A673 (cell line): ENCODE measurements at regions not wholly inside any gene's neighbourhood (a gene's known extent, or its start where the extent isn't known, plus 50 kb on each side); places are given as distances from the start of the nearest gene placed in this dataset.

Source experiments
- EZH2 ChIP-seq: fragments of 200-600 bp; sonication (generic); IDR thresholded peaks from 2 replicates; pipeline ENCODE4 v1.6.1; 2017; ENCODE audit warnings: borderline replicate concordance, low read depth, mild to moderate bottlenecking, mixed read lengths, antibody characterized with exemption, low read length; ENCODE audit not compliant: poor library complexity, severe bottlenecking
- TF ChIP-seq, protein P1 (sequence below): fragments of 300-800, 200-600 bp; sonication (generic); conservative IDR thresholded peaks from 2 replicates; pipeline ENCODE4 v1.5.1; 2017; ENCODE audit warnings: low read depth, mild to moderate bottlenecking, antibody characterized with exemption, low read length, moderate library complexity, mixed read lengths

DNA sequence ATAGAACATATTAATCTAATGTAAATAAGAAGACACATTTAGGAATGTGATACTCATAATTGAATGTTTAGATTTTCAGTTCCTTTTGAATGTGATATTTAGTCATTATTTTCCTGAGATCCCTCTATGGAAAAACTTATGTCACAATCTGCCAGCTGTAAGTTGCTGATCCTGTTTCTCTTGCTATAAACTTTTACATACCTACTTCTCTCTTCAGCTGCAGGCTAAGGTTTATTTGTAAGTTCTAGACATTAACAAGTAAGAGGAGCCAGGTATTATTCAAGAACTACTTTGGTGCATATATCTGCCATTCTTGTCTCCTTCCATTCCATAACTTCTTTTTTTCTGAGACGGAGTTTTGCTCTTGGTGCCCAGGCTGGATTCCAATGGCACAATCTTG is 462.4 kb downstream of the PRR16 start:
- TF ChIP-seq, protein P1, sequence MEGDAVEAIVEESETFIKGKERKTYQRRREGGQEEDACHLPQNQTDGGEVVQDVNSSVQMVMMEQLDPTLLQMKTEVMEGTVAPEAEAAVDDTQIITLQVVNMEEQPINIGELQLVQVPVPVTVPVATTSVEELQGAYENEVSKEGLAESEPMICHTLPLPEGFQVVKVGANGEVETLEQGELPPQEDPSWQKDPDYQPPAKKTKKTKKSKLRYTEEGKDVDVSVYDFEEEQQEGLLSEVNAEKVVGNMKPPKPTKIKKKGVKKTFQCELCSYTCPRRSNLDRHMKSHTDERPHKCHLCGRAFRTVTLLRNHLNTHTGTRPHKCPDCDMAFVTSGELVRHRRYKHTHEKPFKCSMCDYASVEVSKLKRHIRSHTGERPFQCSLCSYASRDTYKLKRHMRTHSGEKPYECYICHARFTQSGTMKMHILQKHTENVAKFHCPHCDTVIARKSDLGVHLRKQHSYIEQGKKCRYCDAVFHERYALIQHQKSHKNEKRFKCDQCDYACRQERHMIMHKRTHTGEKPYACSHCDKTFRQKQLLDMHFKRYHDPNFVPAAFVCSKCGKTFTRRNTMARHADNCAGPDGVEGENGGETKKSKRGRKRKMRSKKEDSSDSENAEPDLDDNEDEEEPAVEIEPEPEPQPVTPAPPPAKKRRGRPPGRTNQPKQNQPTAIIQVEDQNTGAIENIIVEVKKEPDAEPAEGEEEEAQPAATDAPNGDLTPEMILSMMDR: no peak
- no peak for TF ChIP-seq EZH2
